ENCODE measurements at regions not wholly inside any gene's neighbourhood (a gene's known extent, or its start where the extent isn't known, plus 50 kb on each side); places are given as distances from the start of the nearest gene placed in this dataset.

DNA sequence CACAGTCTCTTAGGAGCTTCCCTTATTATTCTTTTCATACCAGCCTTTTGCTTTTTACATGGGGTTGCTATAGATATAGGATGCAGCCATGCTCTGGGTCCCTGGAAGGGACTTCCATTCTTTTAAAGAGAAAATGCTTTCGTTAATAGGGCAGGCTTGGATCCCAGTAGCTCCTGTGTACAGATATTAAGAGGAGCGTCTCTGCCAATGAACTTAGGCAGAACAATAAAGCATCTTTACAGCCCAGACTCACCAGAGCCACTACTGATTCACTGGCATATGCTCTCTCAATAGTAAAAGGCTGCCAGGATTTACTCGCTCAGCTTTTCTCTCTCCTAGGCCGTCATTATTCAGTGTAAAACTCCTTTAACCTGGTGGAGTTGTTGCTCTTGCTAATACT, 1385.4 kb upstream of the PIK3C3 start:
- Histone ChIP-seq H3K4me1 (ENCODE audit: insufficient read depth) (no peaks in the 10 kb centered on the region), H3K36me3 (no peaks in the 10 kb centered on the region), H3K9me3 (no peaks in the 10 kb centered on the region), H3K27me3 (no peaks in the 10 kb centered on the region), H3K27ac (no peak overlapping the region), H3K4me3 (no peak overlapping the region)
- intact Hi-C loops (cut with DNase I), result no loop called here
- DNase-seq, result no peak
- WGBS, 3 donors, result 62 to 83% (median 82%) methylated on average over 4 of the region's 4 CpGs
- TF ChIP-seq POLR2A (IDR thresholded peaks at IDR 0.05), result no peak
- no peak for TF ChIP-seq CTCF (IDR thresholded peaks at IDR 0.05)
- no peak for TF ChIP-seq EP300 (IDR thresholded peaks at IDR 0.05)

DNA sequence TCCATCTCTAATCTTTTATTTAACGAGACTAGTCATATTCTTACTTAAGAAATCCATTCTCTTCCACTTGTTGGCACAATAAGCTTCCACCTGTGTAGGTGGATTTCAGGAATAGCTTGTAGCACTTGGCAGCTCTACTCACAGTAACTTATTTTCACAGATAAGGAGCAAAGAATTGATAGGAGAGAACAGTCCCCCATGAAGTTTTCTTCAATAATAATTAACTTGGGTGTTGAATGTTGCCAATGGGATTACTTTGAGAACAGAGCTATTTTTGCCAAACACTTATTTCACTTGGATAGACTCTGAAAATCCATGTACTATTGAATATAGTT, 1388.6 kb upstream of the PIK3C3 start:
- no peaks in the 10 kb centered on the region for H3K4me1 ChIP-seq (ENCODE audit: insufficient read depth)
- H3K9me3 ChIP-seq, result no peaks in the 10 kb centered on the region
- TF ChIP-seq CTCF (IDR thresholded peaks at IDR 0.05), result no peak
- TF ChIP-seq EP300 (IDR thresholded peaks at IDR 0.05), result no peak
- TF ChIP-seq POLR2A (IDR thresholded peaks at IDR 0.05), result no peak
- no peak for DNase-seq
- no peak overlapping the region for H3K27ac ChIP-seq
- H3K36me3 ChIP-seq, result no peaks in the 10 kb centered on the region
- intact Hi-C loops (cut with DNase I), result no loop called here
- WGBS, 3 donors, result 64 to 72% (median 64%) methylated on average over 1 of the region's 1 CpG
- no peak overlapping the region for H3K4me3 ChIP-seq
- H3K27me3 ChIP-seq, result no peaks in the 10 kb centered on the region

DNA sequence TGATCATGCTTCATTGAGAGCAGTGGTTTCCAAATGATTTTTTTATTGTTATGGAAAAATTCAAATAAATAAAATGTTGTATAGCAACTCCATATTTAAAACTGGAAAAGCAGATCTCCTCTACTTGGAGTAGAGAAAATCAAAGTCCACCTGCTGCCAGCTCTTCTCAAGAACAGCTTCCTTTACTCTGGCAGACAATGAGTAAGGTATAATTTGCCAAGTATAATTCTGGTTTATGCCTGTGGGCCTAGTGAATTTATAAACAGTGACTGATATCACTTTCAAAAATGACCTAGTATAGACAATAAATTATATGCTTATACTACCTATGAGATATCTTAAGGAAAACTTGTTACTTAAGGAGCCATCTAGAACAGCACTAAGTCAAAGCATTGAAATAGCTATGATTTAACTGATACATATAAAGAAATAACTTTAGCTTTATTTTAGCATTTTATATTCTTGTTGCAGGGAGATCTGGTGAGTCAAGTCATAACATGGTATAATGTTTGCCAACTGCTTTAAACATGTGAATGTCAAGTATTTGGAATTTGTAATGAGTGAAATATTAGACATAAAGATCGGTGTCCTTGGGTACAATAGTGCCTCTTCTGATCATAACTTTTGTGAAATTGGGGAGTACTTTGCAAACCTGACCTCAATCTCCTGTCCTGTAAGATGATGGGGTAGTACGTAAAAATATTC, 1389.1 kb upstream of the PIK3C3 start:
- Histone ChIP-seq H3K36me3 (no peaks in the 10 kb centered on the region), H3K9me3 (no peaks in the 10 kb centered on the region), H3K27ac (no peak overlapping the region), H3K27me3 (no peaks in the 10 kb centered on the region), H3K4me3 (no peak overlapping the region), H3K4me1 (ENCODE audit: insufficient read depth) (no peaks in the 10 kb centered on the region)
- intact Hi-C loops (cut with DNase I), result no loop called here
- DNase-seq, result no peak
- WGBS, 3 donors, result 0 to 61% (median 41%) methylated on average over 2 of the region's 2 CpGs
- TF ChIP-seq POLR2A (IDR thresholded peaks at IDR 0.05), result no peak
- TF ChIP-seq EP300 (IDR thresholded peaks at IDR 0.05), result no peak
- no peak for TF ChIP-seq CTCF (IDR thresholded peaks at IDR 0.05)

GRCh38 chr18:40559556-40559955, 1395.5 kb upstream of the PIK3C3 start:
- TF ChIP-seq POLR2A (IDR thresholded peaks at IDR 0.05) (no peak), EP300 (IDR thresholded peaks at IDR 0.05) (no peak), CTCF (IDR thresholded peaks at IDR 0.05) (no peak)
- Histone ChIP-seq H3K36me3 (no peaks in the 10 kb centered on the region), H3K4me3 (no peak overlapping the region), H3K27ac (no peak overlapping the region), H3K27me3 (no peaks in the 10 kb centered on the region), H3K9me3 (no peaks in the 10 kb centered on the region), H3K4me1 (ENCODE audit: insufficient read depth) (no peaks in the 10 kb centered on the region)
- WGBS, 3 donors, result 46 to 80% (median 74%) methylated on average over 3 of the region's 3 CpGs
- intact Hi-C loops (cut with DNase I), result no loop called here
- no peak for DNase-seq

All from ovary (tissue), 7 donors.